GM06990 (cell line): ENCODE measurements at regions not wholly inside any gene's neighbourhood (a gene's known extent, or its start where the extent isn't known, plus 50 kb on each side); places are given as distances from the start of the nearest gene placed in this dataset.

ENCODE experiments used
- DNase-seq: peaks from one replicate; pipeline ENCODE4 v3.0.0-alpha.2; 2011; ENCODE audit not compliant: insufficient read length; ENCODE audit errors: extremely low read depth
- H3K27me3 ChIP-seq: replicated peaks from 2 replicates; pipeline ENCODE4 v1.6.0; 2011; ENCODE audit warnings: low read length; ENCODE audit not compliant: control insufficient read depth, insufficient read depth
- H3K36me3 ChIP-seq: 2 replicates; pipeline ENCODE4 v1.5.1; 2011; ENCODE audit warnings: low read length; ENCODE audit not compliant: control insufficient read depth, insufficient read depth
- H3K4me3 ChIP-seq: replicated peaks from 2 replicates; pipeline ENCODE4 v1.5.1; 2011; ENCODE audit warnings: low read depth, mild to moderate bottlenecking, control low read depth, low read length
- TF ChIP-seq, protein P1 (sequence below): IDR thresholded peaks from 2 replicates; pipeline ENCODE4 v1.5.1; 2011; ENCODE audit warnings: low read length, control low read depth, mild to moderate bottlenecking, inconsistent platforms; ENCODE audit not compliant: insufficient read depth, poor library complexity, severe bottlenecking

DNA sequence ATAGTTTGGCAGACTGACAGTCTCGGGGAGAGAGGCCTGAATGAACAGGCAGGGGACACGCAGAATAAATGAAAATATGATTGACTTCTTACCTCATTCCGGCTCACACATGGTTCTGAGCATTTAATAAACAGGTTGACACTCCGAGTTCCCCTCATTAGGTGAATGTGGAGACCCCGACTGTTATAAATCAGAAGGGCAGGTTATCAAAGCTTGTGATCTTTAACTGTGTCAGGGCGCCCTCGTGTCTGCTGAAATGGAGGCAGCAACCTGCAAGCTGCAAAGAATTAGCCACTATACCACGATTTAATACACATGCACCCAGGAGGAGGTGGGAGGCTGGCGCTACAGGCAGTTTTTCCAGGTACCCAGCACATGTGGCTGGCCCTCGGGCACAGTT lies 627.5 kb downstream of the MED13L start:
- TF ChIP-seq, protein P1, sequence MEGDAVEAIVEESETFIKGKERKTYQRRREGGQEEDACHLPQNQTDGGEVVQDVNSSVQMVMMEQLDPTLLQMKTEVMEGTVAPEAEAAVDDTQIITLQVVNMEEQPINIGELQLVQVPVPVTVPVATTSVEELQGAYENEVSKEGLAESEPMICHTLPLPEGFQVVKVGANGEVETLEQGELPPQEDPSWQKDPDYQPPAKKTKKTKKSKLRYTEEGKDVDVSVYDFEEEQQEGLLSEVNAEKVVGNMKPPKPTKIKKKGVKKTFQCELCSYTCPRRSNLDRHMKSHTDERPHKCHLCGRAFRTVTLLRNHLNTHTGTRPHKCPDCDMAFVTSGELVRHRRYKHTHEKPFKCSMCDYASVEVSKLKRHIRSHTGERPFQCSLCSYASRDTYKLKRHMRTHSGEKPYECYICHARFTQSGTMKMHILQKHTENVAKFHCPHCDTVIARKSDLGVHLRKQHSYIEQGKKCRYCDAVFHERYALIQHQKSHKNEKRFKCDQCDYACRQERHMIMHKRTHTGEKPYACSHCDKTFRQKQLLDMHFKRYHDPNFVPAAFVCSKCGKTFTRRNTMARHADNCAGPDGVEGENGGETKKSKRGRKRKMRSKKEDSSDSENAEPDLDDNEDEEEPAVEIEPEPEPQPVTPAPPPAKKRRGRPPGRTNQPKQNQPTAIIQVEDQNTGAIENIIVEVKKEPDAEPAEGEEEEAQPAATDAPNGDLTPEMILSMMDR = no peak
- DNase-seq = no peak
- no peak overlapping the region for H3K4me3 ChIP-seq

DNA sequence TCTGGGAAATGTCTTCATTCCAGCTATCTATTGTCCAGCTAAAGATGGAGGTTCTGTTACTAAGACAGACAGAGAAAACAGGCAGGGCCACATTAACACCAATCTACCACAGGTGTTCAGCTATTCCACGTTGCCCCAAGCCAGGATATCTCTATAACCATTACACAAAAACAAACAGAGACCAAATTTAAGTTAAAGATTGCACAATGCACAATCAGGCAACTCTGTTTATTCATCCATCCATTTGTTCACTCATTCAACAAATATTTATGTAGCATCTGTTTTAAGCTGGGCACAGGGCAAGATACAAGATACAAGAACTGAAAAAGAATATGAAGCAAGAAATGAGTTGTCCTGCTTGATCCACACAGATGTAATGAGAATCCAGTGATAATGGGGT lies 629.0 kb downstream of the MED13L start:
- TF ChIP-seq, protein P1 = no peak
- Histone ChIP-seq H3K27me3 (no peaks in the 10 kb centered on the region), H3K4me3 (no peak overlapping the region), H3K36me3 (no peaks in the 10 kb centered on the region)
- DNase-seq = no peak

More for the DNA sequence above, 627.5 kb downstream of the MED13L start:
- Histone ChIP-seq H3K27me3 (no peaks in the 10 kb centered on the region), H3K36me3 (no peaks in the 10 kb centered on the region)

- Histone ChIP-seq H3K4me3 (no peak overlapping the region), H3K36me3 (no peaks in the 10 kb centered on the region), H3K27me3 (no peaks in the 10 kb centered on the region)
- TF ChIP-seq, protein P1 = no peak
- DNase-seq = no peak
These were observed 631.3 kb downstream of the MED13L start for GRCh38 chr12:115646210-115646609.

DNA sequence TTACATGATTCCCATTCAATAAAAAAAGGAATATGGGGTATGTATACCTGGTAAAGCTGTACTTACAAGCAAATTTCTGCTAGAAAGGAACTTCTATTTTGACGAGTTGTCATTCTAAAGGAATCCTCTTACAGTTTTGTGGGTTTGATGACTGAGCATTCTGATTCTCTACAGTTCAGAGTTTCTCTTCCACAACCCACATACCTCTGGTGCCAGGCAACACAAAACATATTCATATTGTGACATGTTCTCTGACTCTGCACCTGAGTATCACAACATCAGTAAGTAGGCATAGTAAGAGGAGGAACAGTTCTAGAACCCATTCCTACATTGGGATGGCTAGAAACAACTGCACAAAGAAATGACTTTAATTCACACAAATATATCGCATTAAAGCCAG lies 636.6 kb downstream of the MED13L start:
- TF ChIP-seq, protein P1 = no peak
- no peak overlapping the region for H3K4me3 ChIP-seq
- DNase-seq = no peak

DNA sequence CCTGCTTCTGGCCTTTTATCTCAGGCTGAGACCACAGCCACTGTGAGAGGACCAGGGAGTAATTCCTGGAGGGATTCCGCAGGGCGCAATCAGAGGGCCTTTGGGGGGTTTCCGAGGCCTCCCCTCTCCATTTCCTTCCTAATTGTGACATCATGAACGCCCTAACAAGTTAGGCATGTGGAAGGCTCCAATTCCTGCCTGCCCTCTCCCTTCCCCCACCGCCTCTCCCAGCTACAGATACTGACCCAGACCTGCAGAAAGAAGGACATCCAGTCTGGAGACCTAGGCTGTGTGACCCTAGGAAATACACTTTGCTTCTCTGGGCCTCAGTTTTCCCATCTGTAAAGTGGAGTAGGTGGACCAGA lies 637.9 kb downstream of the MED13L start:
- TF ChIP-seq, protein P1 = no peak
- no peaks in the 10 kb centered on the region for H3K36me3 ChIP-seq
- no peak for DNase-seq
- no peak overlapping the region for H3K4me3 ChIP-seq
- H3K27me3 ChIP-seq = no peaks in the 10 kb centered on the region

More for the DNA sequence above, 636.6 kb downstream of the MED13L start:
- H3K27me3 ChIP-seq = no peaks in the 10 kb centered on the region
- H3K36me3 ChIP-seq = no peaks in the 10 kb centered on the region
